Upper lobe of left lung (tissue), 6 donors: ENCODE measurements at regions not wholly inside any gene's neighbourhood (a gene's known extent, or its start where the extent isn't known, plus 50 kb on each side); places are given as distances from the start of the nearest gene placed in this dataset.
A peak's percentile ranks its signal among the peaks of the same experiment; 100 is the strongest.

Source experiments
- ATAC-seq, 2 donors: fragments of 200-7000 bp; cut with Tn5 transposase; one replicate each; pipeline ENCODE4 v1.9.1; 2022; ENCODE audit warnings: mild to moderate bottlenecking in 2 of 2, moderate library complexity in 2 of 2; ENCODE audit not compliant: low FRiP score in 2 of 2
- DNase-seq, 2 donors: peaks; one replicate each; pipeline ENCODE4 v3.0.0-alpha.2; 2019 to 2020
- H3K27ac ChIP-seq, 4 donors: fragments of 200-600 bp; sonication (generic); one replicate each; pipeline ENCODE4 v1.5.1; 2016 to 2019
- H3K27me3 ChIP-seq, 4 donors: fragments of 200-600 bp; sonication (generic); one replicate each; pipeline ENCODE4 v1.5.1; 2017 to 2019
- H3K36me3 ChIP-seq, 4 donors: fragments of 200-600 bp; sonication (generic); one replicate each; pipeline ENCODE4 v1.5.1; 2016 to 2019
- H3K4me1 ChIP-seq, 4 donors: fragments of 200-600 bp; sonication (generic); one replicate each; pipeline ENCODE4 v1.5.1; 2018 to 2019
- H3K4me3 ChIP-seq, 4 donors: fragments of 200-600 bp; sonication (generic); one replicate each; pipeline ENCODE4 v1.5.1; 2017 to 2019; ENCODE audit warnings: mild to moderate bottlenecking in 2 of 4, moderate library complexity in 1 of 4
- H3K9me3 ChIP-seq, 4 donors: fragments of 200-600 bp; sonication (generic); one replicate each; pipeline ENCODE4 v1.5.1; 2018 to 2019
- CTCF ChIP-seq, 6 experiments: fragments of 450-650 bp in 4 of 6; fragments of 200-600 bp in 2 of 6; sonication (generic) in 2 of 6; IDR thresholded peaks; one replicate each; pipeline ENCODE4 v1.5.1; 2016 to 2019; ENCODE audit warnings: antibody characterized with exemption in 6 of 6
- EP300 ChIP-seq, 4 donors: sonication (generic); formaldehyde crosslinking; IDR thresholded peaks; one replicate each; pipeline ENCODE4 v1.5.1; 2017; ENCODE audit warnings: antibody characterized with exemption in 4 of 4, control low read depth in 2 of 4
- POLR2A ChIP-seq, 4 donors: fragments of 450-650 bp; IDR thresholded peaks; one replicate each; pipeline ENCODE4 v1.5.1; 2016 to 2017; ENCODE audit warnings: antibody characterized with exemption in 4 of 4, mild to moderate bottlenecking in 2 of 4
- POLR2AphosphoS5 ChIP-seq, 2 donors: sonication (generic); formaldehyde crosslinking; IDR thresholded peaks; one replicate each; pipeline ENCODE4 v1.5.1; 2017; ENCODE audit warnings: antibody characterized with exemption in 2 of 2
- WGBS, 2 donors: methylation state at CpG; one replicate each; pipeline ENCODE4 v1.1.5; 2017 to 2018; 5-methylcytosine and 5-hydroxymethylcytosine counted together
- donor health status: DM: no; HTN: no; CAD: no; lungs with moderate emphysema.
- donor health status: DM: no; HTN: yes; CAD: no; lungs with severe emphysema.

- WGBS, 2 donors, result 86 to 100% methylated on average over 1 of the region's 1 CpG
- Histone ChIP-seq H3K4me1 (peaks cover 0 to 4% (median 1%) of the 10 kb centered on the region in 4 donors), H3K27me3 (no peaks in the 10 kb centered on the region), H3K9me3 (no peaks in the 10 kb centered on the region), H3K36me3 (no peaks in the 10 kb centered on the region), H3K27ac (no peak overlapping the region), H3K4me3 (no peak overlapping the region)
- DNase-seq (no peak), ATAC-seq (peak in 1 of 2 donors; percentile 40)
- TF ChIP-seq EP300 (IDR thresholded peaks at IDR 0.05) (no peak), POLR2AphosphoS5 (IDR thresholded peaks at IDR 0.05) (no peak), POLR2A (IDR thresholded peaks at IDR 0.05) (no peak), CTCF (IDR thresholded peaks at IDR 0.05) (no peak)
Measured at GRCh38 chr4:16294455-16294854, 68.2 kb upstream of the TAPT1 start.

- no peak for DNase-seq
Measured at GRCh38 chr4:16293210-16293838, 67.1 kb upstream of the TAPT1 start.

GRCh38 chr4:16292585-16292984, 66.3 kb upstream of the TAPT1 start:
- no peak overlapping the region for H3K4me3 ChIP-seq
- H3K4me1 ChIP-seq, result peaks cover 0 to 4% (median 1%) of the 10 kb centered on the region in 4 donors
- H3K9me3 ChIP-seq, result no peaks in the 10 kb centered on the region
- TF ChIP-seq EP300 (IDR thresholded peaks at IDR 0.05) (no peak), POLR2A (IDR thresholded peaks at IDR 0.05) (no peak)
- no peaks in the 10 kb centered on the region for H3K27me3 ChIP-seq
- WGBS, 2 donors, result 86 to 88% methylated on average over 7 of the region's 7 CpGs
- DNase-seq (no peak), ATAC-seq (no peak)
- no peaks in the 10 kb centered on the region for H3K36me3 ChIP-seq
- H3K27ac ChIP-seq, result no peak overlapping the region

More at GRCh38 chr4:16293210-16293838, 67.1 kb upstream of the TAPT1 start:
- peaks cover 0 to 4% (median 1%) of the 10 kb centered on the region in 4 donors for H3K4me1 ChIP-seq
- H3K36me3 ChIP-seq, result no peaks in the 10 kb centered on the region
- no peak overlapping the region for H3K4me3 ChIP-seq
- no peaks in the 10 kb centered on the region for H3K9me3 ChIP-seq
- H3K27ac ChIP-seq, result no peak overlapping the region
- WGBS, 2 donors, result 96% methylated on average over 2 of the region's 2 CpGs
- H3K27me3 ChIP-seq, result no peaks in the 10 kb centered on the region
- TF ChIP-seq EP300 (IDR thresholded peaks at IDR 0.05) (no peak), CTCF (IDR thresholded peaks at IDR 0.05) (no peak), POLR2AphosphoS5 (IDR thresholded peaks at IDR 0.05) (no peak), POLR2A (IDR thresholded peaks at IDR 0.05) (no peak)
- ATAC-seq, result no peak

- 64 to 74% methylated on average over 8 of the region's 8 CpGs for WGBS, 2 donors
- ATAC-seq (no peak), DNase-seq (no peak)
- Histone ChIP-seq H3K4me3 (no peak overlapping the region), H3K9me3 (no peaks in the 10 kb centered on the region), H3K27ac (no peak overlapping the region), H3K4me1 (peaks cover 0 to 4% (median 1%) of the 10 kb centered on the region in 4 donors), H3K36me3 (no peaks in the 10 kb centered on the region), H3K27me3 (no peaks in the 10 kb centered on the region)
- TF ChIP-seq CTCF (IDR thresholded peaks at IDR 0.05), result no peak
- no peak for TF ChIP-seq EP300 (IDR thresholded peaks at IDR 0.05)
- no peak for TF ChIP-seq POLR2A (IDR thresholded peaks at IDR 0.05)
- TF ChIP-seq POLR2AphosphoS5 (IDR thresholded peaks at IDR 0.05), result no peak
Measured at GRCh38 chr4:16290681-16291420, 64.6 kb upstream of the TAPT1 start.

GRCh38 chr4:16289897-16290554, 63.8 kb upstream of the TAPT1 start:
- H3K4me1 ChIP-seq, result peaks cover 0 to 4% (median 1%) of the 10 kb centered on the region in 4 donors
- no peak for DNase-seq
- 8% methylated on average over 4 of the region's 4 CpGs for WGBS, 2 donors
- H3K36me3 ChIP-seq, result no peaks in the 10 kb centered on the region
- no peaks in the 10 kb centered on the region for H3K27me3 ChIP-seq
- peak in 1 of 2 donors; percentile 58 for ATAC-seq
- no peaks in the 10 kb centered on the region for H3K9me3 ChIP-seq
- no peak for TF ChIP-seq EP300 (IDR thresholded peaks at IDR 0.05)
- no peak for TF ChIP-seq POLR2A (IDR thresholded peaks at IDR 0.05)
- TF ChIP-seq POLR2AphosphoS5 (IDR thresholded peaks at IDR 0.05), result no peak
- peak; percentile 24 to 60 (median 44) for TF ChIP-seq CTCF (IDR thresholded peaks at IDR 0.05)
- no peak overlapping the region for H3K4me3 ChIP-seq
- no peak overlapping the region for H3K27ac ChIP-seq
